H7 (cell line): ENCODE measurements at regions not wholly inside any gene's neighbourhood (a gene's known extent, or its start where the extent isn't known, plus 50 kb on each side); places are given as distances from the start of the nearest gene placed in this dataset.
"Not testable (repeated sequence)": the region's sequence is repeated elsewhere in the genome, so short reads cannot be mapped to it uniquely, and the experiment has no call there.

Source experiments
- DNase-seq: peaks from one replicate; pipeline ENCODE4 v3.0.0; 2012
- H3K27me3 ChIP-seq: 2 replicates; pipeline ENCODE4 v1.6.0; 2011; ENCODE audit warnings: mild to moderate bottlenecking, low read length; ENCODE audit not compliant: control insufficient read depth, insufficient read depth
- H3K36me3 ChIP-seq: replicated peaks from 2 replicates; pipeline ENCODE4 v1.5.1; 2011; ENCODE audit warnings: low read length; ENCODE audit not compliant: control insufficient read depth, insufficient read depth
- H3K4me3 ChIP-seq: 2 replicates; pipeline ENCODE4 v1.5.1; 2011; ENCODE audit warnings: low read depth, mild to moderate bottlenecking, control low read depth, low read length, moderate library complexity; ENCODE audit not compliant: insufficient read depth

GRCh38 chr5:58181578-58182286 lies 278.2 kb downstream of the PLK2 start:
- no peak for DNase-seq
- no peaks in the 10 kb centered on the region for H3K36me3 ChIP-seq
- H3K27me3 ChIP-seq: no peaks in the 10 kb centered on the region
- H3K4me3 ChIP-seq: no peak overlapping the region

GRCh38 chr5:58172946-58173345 lies 286.9 kb downstream of the PLK2 start:
- Histone ChIP-seq H3K4me3 (no peak overlapping the region), H3K36me3 (no peaks in the 10 kb centered on the region), H3K27me3 (no peaks in the 10 kb centered on the region)
- no peak for DNase-seq

DNA sequence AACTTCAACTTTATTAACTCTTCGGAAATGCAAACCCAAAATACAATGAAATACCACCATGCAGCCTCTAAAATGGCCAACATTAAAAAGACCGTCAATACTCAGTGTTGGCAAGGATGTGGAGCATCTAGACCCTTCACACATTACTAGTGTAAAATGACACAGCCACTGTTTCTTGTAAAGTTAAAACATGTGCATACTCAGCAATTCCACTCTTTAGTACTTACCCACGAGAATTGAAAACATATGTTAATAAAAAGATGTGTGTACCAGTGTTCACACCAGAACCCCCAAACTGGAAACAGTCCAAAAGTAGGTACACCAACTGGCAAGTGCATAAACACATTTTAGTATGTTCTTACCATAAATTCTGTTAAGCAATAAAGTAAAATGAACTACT lies 294.7 kb downstream of the PLK2 start:
- Histone ChIP-seq H3K36me3 (no peaks in the 10 kb centered on the region), H3K4me3 (no peak overlapping the region), H3K27me3 (no peaks in the 10 kb centered on the region)
- no peak for DNase-seq

DNA sequence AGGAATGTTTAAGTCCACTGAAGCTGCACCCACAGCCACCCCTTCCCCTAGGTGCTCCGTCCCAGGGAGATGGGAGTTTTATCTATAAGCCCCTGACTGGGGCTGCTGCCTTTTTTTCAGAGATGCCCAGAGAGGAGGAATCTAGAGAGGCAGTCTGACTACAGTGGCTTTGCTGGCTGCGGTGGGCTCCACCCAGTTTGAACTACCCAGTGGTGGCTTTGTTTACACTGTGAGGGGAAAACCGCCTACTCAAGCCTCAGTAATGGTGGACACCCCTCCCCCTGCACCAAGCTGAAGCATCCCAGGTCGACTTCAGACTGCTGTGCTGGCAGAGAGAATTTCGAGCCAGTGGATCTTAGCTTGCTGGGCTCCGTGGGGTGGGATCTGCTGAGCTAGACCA lies 298.0 kb downstream of the PLK2 start:
- DNase-seq, H3K27me3 ChIP-seq, H3K36me3 ChIP-seq, H3K4me3 ChIP-seq: not testable (repeated sequence)

DNA sequence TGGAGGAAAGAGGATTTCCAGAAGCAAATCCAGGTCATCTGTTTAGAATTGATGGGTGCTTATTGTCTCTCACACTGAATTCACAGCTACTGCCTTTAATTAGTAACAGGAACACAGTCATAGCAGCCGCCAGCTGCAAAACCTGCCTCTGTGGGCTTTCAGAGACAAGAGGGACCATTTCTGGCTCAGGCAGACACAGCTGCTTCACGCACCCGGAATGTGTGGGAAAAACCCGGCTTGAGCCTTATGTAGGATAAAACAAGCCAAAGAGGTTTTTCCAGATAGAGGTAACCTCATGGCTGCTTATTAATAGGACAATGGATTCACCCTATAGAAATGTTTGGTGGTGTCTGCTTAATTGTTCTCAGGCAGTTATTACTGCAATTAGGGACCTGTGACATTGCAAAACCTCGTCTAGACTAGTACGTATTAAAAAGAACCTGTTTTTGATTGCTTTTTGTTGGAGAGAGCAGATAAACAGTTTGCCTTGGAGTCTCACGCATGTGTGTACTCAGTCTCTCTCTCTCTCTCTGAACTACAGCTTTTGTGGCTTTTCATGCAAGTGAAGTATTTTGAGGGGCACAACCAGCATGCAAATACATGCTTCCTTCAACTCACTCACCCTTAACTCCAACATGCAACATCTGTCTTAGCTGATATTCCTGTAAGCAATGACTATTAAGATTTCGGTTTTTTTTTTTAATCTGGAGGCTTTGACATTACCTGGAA lies 302.7 kb downstream of the PLK2 start:
- Histone ChIP-seq H3K4me3 (no peak overlapping the region), H3K36me3 (no peaks in the 10 kb centered on the region), H3K27me3 (no peaks in the 10 kb centered on the region)
- no peak for DNase-seq

- H3K27me3 ChIP-seq: no peaks in the 10 kb centered on the region
- H3K36me3 ChIP-seq: no peaks in the 10 kb centered on the region
- DNase-seq: no peak
- H3K4me3 ChIP-seq: no peak overlapping the region
Observed at GRCh38 chr5:58156361-58156760, 303.5 kb downstream of the PLK2 start.

DNA sequence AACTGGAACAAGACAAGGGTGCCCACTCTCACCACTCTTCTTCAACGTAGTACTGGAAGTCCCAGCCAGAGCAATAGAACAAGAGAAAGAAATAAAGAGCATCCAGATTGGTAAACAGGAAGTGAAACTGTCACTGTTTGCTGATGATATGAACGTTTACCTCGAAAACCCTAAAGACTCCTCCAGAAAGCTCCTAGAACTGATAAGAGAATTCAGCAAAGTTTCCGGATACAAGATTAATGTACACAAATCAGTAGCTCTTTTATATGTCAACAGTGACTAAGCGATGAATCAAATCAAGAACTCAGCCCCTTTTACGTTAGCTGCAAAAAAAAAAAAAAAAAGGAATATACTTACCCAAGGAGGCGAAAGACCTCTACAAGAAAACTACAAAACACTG lies 306.6 kb downstream of the PLK2 start:
- DNase-seq: no peak
- Histone ChIP-seq H3K36me3 (no peaks in the 10 kb centered on the region), H3K4me3 (no peak overlapping the region), H3K27me3 (no peaks in the 10 kb centered on the region)

DNA sequence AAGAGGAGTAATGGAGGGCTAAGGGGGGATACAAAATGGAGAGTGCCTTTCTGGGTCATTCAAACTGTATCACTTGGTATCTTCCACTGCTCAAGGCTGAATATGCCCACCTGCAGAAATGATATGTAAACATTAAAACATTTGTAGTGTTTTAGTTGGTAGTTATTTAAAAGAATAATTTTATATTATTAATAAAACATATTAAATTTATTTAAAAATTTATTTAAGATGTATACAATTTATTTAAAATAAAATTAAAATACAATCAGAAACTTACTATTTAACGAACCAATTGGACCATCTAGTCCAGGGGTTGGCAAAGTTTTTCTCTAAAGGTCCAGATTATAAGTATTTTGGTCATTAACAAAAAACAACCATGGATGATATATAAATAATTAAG lies 308.5 kb downstream of the PLK2 start:
- Histone ChIP-seq H3K4me3 (no peak overlapping the region), H3K27me3 (no peaks in the 10 kb centered on the region), H3K36me3 (no peaks in the 10 kb centered on the region)
- no peak for DNase-seq

DNA sequence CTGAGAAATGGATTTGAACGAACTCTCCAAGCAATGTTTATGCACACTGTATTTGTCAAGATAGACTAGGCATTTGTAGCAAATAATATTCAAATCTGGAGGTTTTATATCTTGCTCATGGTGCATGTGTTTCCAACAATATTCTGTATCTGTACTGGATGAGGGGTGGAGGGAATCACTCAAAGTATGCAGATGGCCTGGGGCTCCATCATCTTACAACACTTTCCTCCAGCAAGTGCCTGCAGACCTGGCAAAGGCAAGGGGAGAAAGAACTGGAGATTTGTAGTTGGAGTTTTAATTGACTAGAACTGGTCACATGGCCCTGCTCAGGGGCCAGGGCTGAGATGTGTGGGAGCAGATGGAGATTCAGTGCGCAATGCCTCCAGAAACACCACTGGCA lies 309.0 kb downstream of the PLK2 start:
- H3K27me3 ChIP-seq: no peaks in the 10 kb centered on the region
- no peaks in the 10 kb centered on the region for H3K36me3 ChIP-seq
- DNase-seq: no peak
- no peak overlapping the region for H3K4me3 ChIP-seq

GRCh38 chr5:58149746-58150145 lies 310.1 kb downstream of the PLK2 start:
- DNase-seq: no peak
- Histone ChIP-seq H3K4me3 (no peak overlapping the region), H3K36me3 (no peaks in the 10 kb centered on the region)

GRCh38 chr5:58149345-58149744 lies 310.5 kb downstream of the PLK2 start:
- Histone ChIP-seq H3K36me3 (no peaks in the 10 kb centered on the region), H3K27me3 (no peaks in the 10 kb centered on the region), H3K4me3 (no peak overlapping the region)
- DNase-seq: no peak

More at GRCh38 chr5:58149746-58150145, 310.1 kb downstream of the PLK2 start:
- H3K27me3 ChIP-seq: no peaks in the 10 kb centered on the region

- Histone ChIP-seq H3K36me3 (no peaks in the 10 kb centered on the region), H3K4me3 (no peak overlapping the region), H3K27me3 (no peaks in the 10 kb centered on the region)
- DNase-seq: no peak
Observed at GRCh38 chr5:58148254-58148775, 311.6 kb downstream of the PLK2 start.

DNA sequence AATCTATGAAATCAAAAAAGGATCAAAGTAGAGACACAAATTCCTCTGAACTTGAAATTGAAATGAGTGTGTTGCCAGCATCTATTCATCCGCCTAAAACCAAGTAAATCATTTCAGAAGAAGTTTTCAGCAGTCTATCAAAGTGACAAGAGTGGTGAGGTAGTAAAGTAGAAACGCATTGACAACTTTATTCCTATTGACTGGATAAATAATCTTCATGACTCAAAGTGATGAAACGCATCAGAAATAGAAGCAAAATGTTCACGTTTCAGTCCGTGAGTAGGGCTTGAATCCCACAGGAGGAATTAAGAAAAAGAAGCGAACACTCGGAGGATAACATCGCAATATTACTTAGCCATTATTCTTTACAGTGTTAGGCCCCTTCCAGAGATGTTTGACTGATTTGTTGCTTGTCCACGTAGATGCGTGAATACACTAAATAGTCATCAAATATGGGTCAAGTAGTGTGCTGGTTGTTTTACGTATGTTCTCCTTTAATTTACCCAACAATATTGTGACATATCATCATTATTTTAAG lies 314.4 kb downstream of the PLK2 start:
- no peaks in the 10 kb centered on the region for H3K27me3 ChIP-seq
- no peaks in the 10 kb centered on the region for H3K36me3 ChIP-seq
- no peak overlapping the region for H3K4me3 ChIP-seq
- DNase-seq: no peak

- H3K4me3 ChIP-seq: no peak overlapping the region
- H3K36me3 ChIP-seq: no peaks in the 10 kb centered on the region
- no peak for DNase-seq
- no peaks in the 10 kb centered on the region for H3K27me3 ChIP-seq
Observed at GRCh38 chr5:58143727-58144126, 316.2 kb downstream of the PLK2 start.

DNA sequence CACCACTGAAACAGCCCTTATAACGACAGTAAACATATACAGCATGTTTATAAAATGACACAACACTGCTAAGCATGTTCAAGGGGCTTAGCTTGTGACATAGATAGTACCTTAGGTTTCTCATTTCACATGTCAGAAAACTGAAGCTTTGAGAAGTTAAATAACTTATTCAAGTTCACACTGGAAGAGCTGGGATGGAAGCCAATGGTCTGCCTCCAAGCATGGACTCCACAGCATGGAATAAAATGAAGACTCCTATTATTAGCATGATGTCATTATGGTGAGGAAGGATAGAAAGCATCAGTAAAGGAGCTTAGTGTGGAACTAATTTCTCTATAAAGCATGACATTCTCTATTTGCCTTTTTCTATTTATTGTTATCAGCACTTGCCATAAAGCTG lies 316.7 kb downstream of the PLK2 start:
- no peaks in the 10 kb centered on the region for H3K27me3 ChIP-seq
- no peak for DNase-seq
- H3K4me3 ChIP-seq: no peak overlapping the region
- no peaks in the 10 kb centered on the region for H3K36me3 ChIP-seq
